GM12878 (cell line): ENCODE measurements at regions not wholly inside any gene's neighbourhood (a gene's known extent, or its start where the extent isn't known, plus 50 kb on each side); places are given as distances from the start of the nearest gene placed in this dataset.

Experiments
- BHLHE40 ChIP-seq, 2 experiments: fragments of 450-650 bp in 1 of 2; IDR thresholded peaks; 2 replicates each; pipeline ENCODE4 v1.6.1; 2011 to 2017; ENCODE audit warnings: low read depth in 2 of 2, borderline replicate concordance in 1 of 2, improper control_type of control experiment in 1 of 2, low read length in 1 of 2, mild to moderate bottlenecking in 1 of 2
- BMI1 ChIP-seq: fragments of 450-650 bp; IDR thresholded peaks from 2 replicates; pipeline ENCODE4 v1.6.1; 2016; ENCODE audit warnings: mild to moderate bottlenecking, moderate library complexity, borderline replicate concordance
- CBFB ChIP-seq: IDR thresholded peaks from 2 replicates; pipeline ENCODE4 v1.6.1; 2016; ENCODE audit warnings: antibody characterized with exemption, low read depth
- CEBPB ChIP-seq, 2 experiments: fragments of 150-350 bp in 1 of 2; IDR thresholded peaks; 2 replicates each; pipeline ENCODE4 v1.6.1; 2012 to 2014; ENCODE audit warnings: low read depth in 2 of 2, low read length in 2 of 2, borderline replicate concordance in 1 of 2, inconsistent platforms in 1 of 2
- JUNB ChIP-seq: IDR thresholded peaks from 2 replicates; pipeline ENCODE4 v1.6.1; 2016; ENCODE audit warnings: antibody characterized with exemption, mild to moderate bottlenecking
- KLF5 ChIP-seq: fragments of 450-650 bp; IDR thresholded peaks from 2 replicates; pipeline ENCODE4 v1.6.1; 2014; ENCODE audit warnings: mild to moderate bottlenecking; ENCODE audit not compliant: partially characterized antibody
- MYB ChIP-seq: fragments of 150-350 bp; IDR thresholded peaks from 2 replicates; pipeline ENCODE4 v1.6.1; 2014; ENCODE audit warnings: mild to moderate bottlenecking, low read depth, low read length, borderline replicate concordance
- MYC ChIP-seq: IDR thresholded peaks from 2 replicates; pipeline ENCODE4 v1.6.1; 2011; ENCODE audit warnings: mild to moderate bottlenecking, low read length, moderate library complexity, inconsistent platforms; ENCODE audit not compliant: insufficient read depth, insufficient replicate concordance, insufficient read length, severe bottlenecking
- SREBF1 ChIP-seq: IDR thresholded peaks from 2 replicates; pipeline ENCODE4 v1.6.1; 2012; ENCODE audit warnings: mild to moderate bottlenecking, low read length
- TBL1XR1 ChIP-seq: IDR thresholded peaks from 2 replicates; pipeline ENCODE4 v1.6.1; 2012; ENCODE audit warnings: low read depth, low read length, improper control_type of control experiment
- TF ChIP-seq, protein P1 (sequence below): IDR thresholded peaks from 2 replicates; pipeline ENCODE4 v1.6.1; 2011; ENCODE audit warnings: borderline replicate concordance, low read depth, mild to moderate bottlenecking, moderate library complexity, mixed read lengths, low read length; ENCODE audit not compliant: insufficient read depth; ENCODE audit errors: extremely low read length
- TF ChIP-seq, protein P2 (sequence below): fragments of 150-350 bp; IDR thresholded peaks from 2 replicates; pipeline ENCODE4 v1.6.1; 2014; ENCODE audit warnings: mild to moderate bottlenecking, low read depth, low read length

DNA sequence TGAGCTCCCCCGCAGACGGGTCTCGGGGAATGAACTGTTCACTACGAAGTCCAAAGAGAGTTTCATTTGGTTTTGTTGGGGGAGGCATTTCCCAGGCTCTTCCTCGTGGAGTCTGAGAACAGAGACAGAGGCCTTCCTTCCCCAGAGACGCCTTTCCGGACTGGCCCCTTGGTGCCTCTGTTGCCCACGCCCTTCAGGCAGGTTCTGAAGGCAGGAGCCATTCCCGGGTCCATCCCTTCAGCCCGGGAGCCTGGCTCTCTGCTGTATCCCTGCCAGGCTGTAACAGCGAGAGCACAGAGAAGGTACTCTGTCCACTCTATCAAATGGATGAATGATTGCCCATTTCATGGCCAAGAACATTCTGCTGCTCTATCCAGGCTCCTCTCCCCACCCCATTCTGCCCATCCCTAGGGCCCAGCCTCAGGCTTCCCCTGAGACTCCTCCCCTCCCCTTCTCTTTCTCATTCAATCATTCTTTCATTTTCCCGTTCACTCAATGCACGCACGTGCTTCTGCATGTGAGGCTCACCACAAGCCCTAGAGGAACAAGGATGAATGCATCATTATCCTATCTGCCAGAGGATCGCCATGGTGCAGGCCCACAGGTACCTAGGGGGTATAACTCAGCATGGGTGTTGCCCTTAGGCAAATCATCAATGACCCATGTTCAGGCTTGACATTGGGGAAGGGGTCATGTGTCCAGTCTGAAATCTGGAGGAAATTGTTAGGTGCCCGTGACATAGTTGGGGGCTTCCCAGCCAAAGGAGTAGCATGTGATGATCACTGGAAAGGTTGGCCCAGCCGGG lies 298.6 kb downstream of the ZNF536 start (continued):
- TF ChIP-seq CEBPB (IDR thresholded peaks at IDR 0.05; ENCODE audit: borderline replicate concordance in 1 of 2, low read depth in 2 of 2, low read length in 2 of 2): no peak
- no peak for TF ChIP-seq BHLHE40 (IDR thresholded peaks at IDR 0.05; ENCODE audit: borderline replicate concordance in 1 of 2, low read depth in 2 of 2, low read length in 1 of 2)
- TF ChIP-seq JUNB: no peak
- TF ChIP-seq, protein P1, sequence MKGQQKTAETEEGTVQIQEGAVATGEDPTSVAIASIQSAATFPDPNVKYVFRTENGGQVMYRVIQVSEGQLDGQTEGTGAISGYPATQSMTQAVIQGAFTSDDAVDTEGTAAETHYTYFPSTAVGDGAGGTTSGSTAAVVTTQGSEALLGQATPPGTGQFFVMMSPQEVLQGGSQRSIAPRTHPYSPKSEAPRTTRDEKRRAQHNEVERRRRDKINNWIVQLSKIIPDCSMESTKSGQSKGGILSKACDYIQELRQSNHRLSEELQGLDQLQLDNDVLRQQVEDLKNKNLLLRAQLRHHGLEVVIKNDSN: no peak
- TF ChIP-seq SREBF1: no peak
- no peak for TF ChIP-seq BMI1
- no peak for TF ChIP-seq CBFB
- TF ChIP-seq KLF5: no peak
- TF ChIP-seq MYB: no peak
- TF ChIP-seq, protein P2, sequence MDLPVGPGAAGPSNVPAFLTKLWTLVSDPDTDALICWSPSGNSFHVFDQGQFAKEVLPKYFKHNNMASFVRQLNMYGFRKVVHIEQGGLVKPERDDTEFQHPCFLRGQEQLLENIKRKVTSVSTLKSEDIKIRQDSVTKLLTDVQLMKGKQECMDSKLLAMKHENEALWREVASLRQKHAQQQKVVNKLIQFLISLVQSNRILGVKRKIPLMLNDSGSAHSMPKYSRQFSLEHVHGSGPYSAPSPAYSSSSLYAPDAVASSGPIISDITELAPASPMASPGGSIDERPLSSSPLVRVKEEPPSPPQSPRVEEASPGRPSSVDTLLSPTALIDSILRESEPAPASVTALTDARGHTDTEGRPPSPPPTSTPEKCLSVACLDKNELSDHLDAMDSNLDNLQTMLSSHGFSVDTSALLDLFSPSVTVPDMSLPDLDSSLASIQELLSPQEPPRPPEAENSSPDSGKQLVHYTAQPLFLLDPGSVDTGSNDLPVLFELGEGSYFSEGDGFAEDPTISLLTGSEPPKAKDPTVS: no peak
- no peak for TF ChIP-seq MYC
- no peak for TF ChIP-seq TBL1XR1
